ENCODE measurements at regions not wholly inside any gene's neighbourhood (a gene's known extent, or its start where the extent isn't known, plus 50 kb on each side); places are given as distances from the start of the nearest gene placed in this dataset.
A peak's percentile ranks its signal among the peaks of the same experiment; 100 is the strongest.

DNA sequence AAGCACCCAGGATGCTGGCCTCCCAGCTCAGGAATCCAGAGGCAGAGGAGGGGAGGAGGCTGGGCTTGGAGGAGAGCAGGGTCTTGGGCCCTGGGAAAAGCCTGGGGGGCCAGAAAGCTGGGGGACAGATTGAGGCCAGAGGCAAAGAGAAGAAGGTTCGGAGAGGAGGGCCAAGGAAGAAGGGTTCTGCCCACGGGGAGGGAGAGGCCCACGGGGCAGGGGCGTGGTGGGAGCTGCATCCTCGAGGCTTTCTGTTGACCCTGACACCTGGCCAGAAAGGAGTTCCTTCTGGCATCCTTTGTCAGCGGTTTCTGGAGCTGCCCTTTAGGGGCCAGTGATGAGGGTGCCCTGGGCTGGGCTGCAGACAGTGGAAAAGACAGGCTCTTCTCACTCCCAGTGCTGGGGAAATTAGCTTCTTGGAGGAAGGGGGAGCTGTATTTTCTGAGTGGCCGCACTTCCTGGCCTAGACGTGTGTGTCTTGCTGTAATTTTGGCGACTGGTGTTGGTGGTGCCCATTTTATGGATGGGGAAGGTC, 308.7 kb downstream of the SEC14L1 start:
- DNase-seq = no peak

DNA sequence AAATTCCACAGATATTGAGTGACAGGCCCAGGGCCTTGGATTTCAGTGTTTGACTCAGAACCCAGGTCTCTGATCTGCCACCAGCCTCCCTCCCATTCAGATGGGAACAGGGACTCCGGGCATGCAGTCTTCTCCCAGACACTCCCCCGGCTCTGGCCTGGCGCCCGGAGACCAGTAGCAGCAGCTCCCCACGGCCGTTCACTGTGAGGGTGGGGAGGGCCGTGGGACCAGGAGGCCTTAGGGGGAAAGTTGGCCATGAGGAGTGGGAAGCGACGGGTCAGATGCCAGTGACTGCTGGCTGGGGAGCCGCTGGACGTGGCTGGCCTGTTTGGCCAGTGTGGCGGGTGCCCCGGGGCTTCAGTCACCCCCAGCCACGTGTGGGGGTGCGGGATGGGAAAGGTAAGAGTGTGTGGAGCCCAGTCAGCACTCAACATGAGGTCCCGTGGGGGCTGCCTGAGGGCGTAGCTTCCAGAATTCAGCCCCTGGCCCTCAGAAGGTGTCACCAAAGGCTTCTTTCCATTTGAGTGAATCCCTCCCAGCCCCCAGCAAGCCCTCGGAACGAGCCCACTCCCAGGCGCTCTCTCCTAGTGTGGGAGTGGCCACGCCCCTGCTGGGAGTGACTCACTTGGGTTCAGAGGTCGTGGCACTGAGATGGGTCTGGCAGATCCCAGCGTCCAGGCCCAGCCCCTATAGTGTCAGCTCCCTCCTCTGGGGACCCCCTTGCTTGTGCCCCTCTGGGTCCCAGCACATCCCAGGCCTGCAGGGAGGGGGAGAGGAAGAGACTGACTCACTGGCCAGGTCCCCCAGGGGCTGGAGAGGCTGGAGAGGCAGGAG, 309.4 kb downstream of the SEC14L1 start:
- no peak for DNase-seq

DNA sequence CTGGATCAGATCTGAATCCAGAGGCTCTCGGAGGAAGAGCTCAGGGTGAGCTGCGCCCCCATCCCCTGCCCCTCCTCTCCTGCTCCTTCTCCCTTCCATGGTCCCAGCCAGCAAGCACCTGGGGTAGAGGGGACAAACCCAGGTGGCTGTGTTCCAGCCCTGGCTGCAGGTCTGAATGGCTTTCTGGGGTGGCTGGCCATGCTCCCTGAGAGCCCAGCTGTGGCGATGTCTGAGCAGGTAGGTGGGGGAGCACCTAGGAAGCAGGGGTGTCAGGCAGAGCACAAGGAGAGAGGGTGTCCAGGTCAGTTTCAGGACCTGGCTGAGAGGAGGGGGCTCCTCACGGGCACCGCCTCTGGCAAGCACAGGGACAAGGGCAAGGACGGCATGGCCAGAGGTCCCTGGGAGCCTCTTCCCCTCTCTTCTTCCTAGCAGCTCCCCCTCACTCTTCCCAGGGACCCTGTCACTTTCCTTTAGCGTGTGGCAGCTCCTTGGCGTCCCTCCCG, 310.0 kb downstream of the SEC14L1 start:
- DNase-seq = no peak

DNA sequence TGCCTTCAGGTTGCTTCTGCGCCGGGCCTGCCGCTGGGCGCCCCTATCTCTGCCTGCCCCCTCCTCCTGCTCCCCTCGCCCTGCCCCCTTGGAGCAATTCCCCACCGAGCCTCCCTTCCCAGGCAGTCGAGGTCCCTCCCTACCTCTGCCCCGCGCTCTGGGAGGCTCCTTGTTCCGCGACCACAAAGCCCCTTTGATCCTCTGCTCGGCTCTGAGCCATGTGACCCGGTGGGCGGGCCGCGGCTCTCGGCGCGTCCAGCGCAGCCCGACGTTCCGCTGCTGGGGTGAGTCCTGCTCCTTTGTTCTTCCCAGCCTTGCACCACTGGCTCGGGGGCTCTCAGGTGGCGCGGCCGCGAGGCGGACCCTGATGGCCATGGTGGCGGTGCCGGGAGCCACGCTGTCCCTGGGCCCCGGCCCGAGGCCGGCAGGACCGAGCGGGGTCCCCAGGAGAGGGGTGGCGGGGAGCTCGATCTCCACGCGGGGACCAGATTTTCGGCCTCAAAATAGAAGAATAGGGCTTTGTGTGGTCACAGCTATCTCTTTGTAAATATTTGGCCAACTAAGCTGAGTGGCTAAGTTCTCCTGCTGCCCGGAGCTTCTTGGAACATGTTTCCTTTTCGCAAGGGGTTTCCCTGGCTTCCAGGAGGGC, 310.6 kb downstream of the SEC14L1 start:
- DNase-seq = peak; percentile 23

- DNase-seq = peak; percentile 29
Measured at GRCh38 chr17:77451894-77452852, 311.4 kb downstream of the SEC14L1 start.

- DNase-seq = no peak
Measured at GRCh38 chr17:77453613-77454241, 313.0 kb downstream of the SEC14L1 start.

DNA sequence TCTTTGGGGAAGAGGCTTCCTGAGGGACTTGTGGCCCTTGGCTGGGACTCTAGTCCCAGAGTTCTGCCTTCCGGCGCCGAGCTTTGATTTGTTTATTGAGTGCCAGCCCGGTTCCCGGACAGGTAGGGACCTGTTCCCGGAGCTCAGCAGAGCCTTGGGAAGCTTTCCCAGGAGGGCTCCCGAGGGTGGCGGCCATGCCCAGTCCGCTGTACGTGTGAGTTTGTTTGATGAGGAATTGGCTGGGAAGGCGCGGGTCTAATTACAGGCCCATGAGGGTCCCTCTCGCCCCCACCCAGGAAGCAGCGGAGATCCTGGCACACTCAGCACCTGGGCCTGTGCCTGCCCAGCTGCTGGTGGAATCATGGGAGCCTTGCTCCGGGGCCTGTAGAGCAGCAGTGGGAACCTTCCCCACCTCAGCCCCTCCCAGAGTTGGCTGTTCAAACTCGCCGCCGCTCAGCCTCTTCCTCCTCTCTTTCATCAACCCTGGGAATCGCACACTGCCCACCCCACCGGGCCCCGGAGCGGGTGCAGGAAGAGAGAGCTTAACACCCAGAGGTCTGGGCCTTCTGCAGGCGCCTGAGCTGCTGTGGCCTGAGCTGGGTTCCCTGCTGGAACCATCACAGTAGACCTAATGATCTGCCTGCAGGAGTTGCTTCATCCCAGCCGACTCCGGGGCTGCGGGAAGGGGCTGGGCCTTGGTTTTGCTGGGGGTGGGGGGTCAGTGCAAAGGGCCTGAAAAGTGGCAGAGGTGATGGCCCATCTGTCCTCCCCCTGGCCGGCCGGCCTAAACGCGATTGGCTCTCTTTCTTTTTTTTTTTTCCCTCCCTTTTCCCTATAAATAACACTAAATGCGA, 313.7 kb downstream of the SEC14L1 start:
- no peak for DNase-seq

DNA sequence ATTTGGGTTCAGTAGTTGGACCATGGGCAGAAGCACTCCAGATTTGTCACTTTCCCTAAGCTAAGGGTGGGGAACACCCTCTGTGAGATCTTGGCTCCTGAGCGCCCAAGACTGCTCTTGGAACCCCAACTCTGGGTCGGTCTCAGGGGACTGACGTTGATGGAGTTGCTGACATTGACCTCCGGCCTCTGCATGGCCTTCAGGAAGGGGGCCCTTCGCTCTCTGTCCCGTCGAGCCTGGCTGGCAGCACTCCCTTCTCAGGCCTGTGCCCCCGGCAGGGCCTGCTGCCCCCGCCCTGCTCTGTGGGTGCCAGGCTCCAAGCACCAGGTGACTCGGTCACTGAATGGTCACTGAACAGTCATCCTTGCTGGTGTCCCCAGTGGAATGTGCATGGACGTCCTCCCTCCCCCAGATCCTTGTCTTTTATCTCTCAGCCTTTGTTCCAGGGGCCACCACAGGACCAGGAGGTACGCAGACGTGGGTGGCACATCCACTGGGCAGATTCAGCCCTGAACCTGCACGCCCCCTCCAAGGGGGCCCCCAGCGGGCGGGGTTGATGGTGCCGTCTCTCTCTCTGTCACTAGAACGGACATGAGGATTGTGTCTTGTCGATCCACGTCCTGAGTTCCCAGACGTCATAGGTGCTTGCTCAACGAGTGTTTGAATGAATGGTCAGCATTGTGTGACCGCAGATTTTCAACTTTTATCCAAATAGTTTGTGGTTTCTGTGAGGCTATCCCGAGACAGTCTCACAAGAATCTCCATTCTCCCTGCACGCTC, 314.5 kb downstream of the SEC14L1 start:
- no peak for DNase-seq

DNA sequence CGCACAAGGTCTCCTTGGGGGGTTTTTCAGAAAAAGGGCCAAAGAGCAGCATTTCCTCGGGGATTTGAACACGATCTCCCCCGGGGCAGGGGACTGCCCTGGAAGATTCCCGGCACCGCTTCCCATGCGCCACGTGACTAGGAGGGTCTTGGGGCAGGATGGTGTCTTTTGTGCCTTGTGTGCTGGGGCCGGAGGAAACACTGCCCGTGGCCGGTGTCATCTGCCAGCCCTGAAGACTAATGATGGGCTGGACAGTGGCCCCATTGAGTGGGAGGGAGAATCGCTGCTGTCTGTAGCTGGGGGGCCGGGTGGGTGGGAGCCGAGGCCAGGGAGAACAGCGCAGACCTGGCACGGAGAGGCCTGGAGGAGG, 315.1 kb downstream of the SEC14L1 start:
- DNase-seq = no peak

GRCh38 chr17:77456271-77456950, 315.6 kb downstream of the SEC14L1 start:
- DNase-seq = no peak

GRCh38 chr17:77456951-77457548, 316.3 kb downstream of the SEC14L1 start:
- no peak for DNase-seq

- no peak for DNase-seq
Measured at GRCh38 chr17:77457572-77458201, 316.9 kb downstream of the SEC14L1 start.

DNA sequence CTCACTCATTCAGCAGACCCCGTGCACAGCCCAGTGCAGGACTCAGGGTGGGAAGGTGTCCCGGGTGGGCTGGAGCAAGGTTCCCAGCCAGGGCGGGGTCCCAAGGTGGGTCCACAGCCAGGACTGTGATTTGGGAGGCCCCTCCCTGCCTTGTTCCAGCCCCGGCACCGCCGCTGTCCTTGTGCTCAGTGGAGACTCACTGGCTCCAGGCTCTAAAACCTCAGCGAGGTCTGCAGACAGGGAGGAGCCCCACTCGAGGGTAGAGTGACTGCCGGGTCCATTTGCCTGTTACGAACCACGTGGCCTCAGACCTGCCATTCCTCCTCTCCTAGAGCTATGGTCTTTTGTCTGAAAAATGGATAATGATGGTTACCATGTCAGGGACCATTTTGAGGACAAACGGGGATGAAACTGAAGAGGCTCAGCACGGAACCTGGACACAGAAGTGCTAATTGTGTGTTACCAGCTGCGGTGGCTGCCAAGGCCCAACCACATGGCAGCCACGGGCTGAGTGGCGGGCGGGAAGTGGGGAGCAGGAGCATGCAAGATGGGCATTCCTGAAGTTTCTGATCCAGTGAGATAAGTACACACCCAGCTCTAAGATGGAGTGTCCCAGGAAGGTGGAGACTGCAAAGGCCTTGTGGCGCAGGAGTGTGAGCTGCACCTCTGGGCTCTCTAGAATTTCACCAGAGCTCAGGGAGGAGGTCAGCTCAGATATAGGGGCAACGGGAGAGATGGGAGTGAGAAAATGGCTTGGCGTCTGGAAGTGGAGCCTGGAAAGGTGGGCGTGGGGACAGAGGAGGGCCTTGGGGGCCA, 317.6 kb downstream of the SEC14L1 start:
- no peak for DNase-seq

DNA sequence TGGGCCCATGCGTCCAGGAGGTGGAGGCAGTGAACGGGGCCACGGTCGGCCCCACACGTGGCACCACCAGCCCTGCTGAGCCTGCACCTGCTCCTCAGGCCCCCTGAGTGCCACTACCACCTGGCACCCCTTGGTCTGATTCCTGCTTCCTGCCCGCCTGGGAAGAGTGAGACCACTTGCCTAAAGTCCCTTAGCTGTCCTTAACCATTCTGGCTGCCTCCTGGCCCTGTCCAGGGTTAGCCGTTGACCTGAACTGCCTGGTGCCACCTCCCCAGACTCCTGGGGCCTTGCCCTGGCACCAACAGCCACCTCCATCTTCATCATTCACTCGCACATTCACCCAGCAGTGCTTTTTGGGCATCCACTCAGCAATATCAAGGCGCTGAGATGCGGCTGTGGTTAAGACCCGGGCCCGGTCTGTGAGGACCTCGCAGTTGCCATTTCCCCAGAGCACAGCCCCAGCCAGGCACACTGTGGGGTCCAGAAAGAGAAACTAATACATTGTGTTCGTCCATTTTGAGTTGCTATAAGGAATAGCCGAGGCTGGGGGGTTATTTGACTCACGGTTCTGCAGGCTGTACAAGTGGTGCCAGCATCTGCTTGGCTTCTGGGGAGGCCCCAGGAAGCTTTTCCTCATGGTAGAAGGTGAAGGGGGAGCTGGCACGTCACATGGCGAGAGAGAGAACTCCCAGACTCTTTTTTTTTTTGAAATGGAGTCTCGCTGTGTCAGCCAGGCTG, 318.4 kb downstream of the SEC14L1 start:
- DNase-seq = no peak

- DNase-seq = no peak
Measured at GRCh38 chr17:77460514-77461046, 319.8 kb downstream of the SEC14L1 start.

GRCh38 chr17:77461277-77462057, 320.7 kb downstream of the SEC14L1 start:
- DNase-seq = no peak
